Caco-2 (cell line): ENCODE measurements at regions not wholly inside any gene's neighbourhood (a gene's known extent, or its start where the extent isn't known, plus 50 kb on each side); places are given as distances from the start of the nearest gene placed in this dataset.

Experiments used
- BruUV-seq: library from RNA; stranded (reverse); fragments of 400-500 nt; replicated peaks from 2 replicates; lab custom pipeline; 2021; lab: Mats Ljungman, UMichigan
- CTCF ChIA-PET: fragments of 300-600 bp; sonication (Branson Sonifier 250); formaldehyde crosslinking; loops from one replicate; lab custom pipeline; 2022; ENCODE audit warnings: antibody characterized with exemption; lab: Charles Lee
- POLR2A ChIA-PET: fragments of 300-600 bp; sonication (Branson Sonifier 250); formaldehyde crosslinking; loops from one replicate; lab custom pipeline; 2022; ENCODE audit warnings: antibody characterized with exemption; lab: Charles Lee
- DNase-seq, 2 experiments: peaks; one replicate each; pipeline versions ENCODE4 v3.0.0 to v3.0.0-alpha.2; 2020 to 2022
- H3K27me3 ChIP-seq: replicated peaks from 2 replicates; pipeline ENCODE4 v1.6.0; 2011; ENCODE audit warnings: low read length; ENCODE audit not compliant: control insufficient read depth, insufficient read depth
- H3K36me3 ChIP-seq: 2 replicates; pipeline ENCODE4 v1.5.1; 2011; ENCODE audit warnings: low read length; ENCODE audit not compliant: control insufficient read depth, insufficient read depth
- H3K4me1 ChIP-seq: fragments of 250-450 bp; sonication (Bioruptor Pico); 2 replicates; pipeline ENCODE4 v1.5.1; 2020; ENCODE audit warnings: mild to moderate bottlenecking
- H3K4me3 ChIP-seq: 2 replicates; pipeline ENCODE4 v1.5.1; 2011; ENCODE audit warnings: low read depth, mild to moderate bottlenecking, control low read depth, low read length
- H3K9me3 ChIP-seq: fragments of 250-450 bp; sonication (Bioruptor Pico); 2 replicates; pipeline ENCODE4 v1.5.1; 2020; ENCODE audit warnings: mild to moderate bottlenecking, moderate library complexity
- H3K27ac Mint-ChIP-seq: one replicate; pipeline ENCODE4 v1.8.0; 2022; ENCODE audit warnings: mixed read lengths; ENCODE audit not compliant: unreplicated experiment
- H3K27me3 Mint-ChIP-seq: one replicate; pipeline ENCODE4 v1.8.0; 2022; ENCODE audit warnings: mixed read lengths; ENCODE audit not compliant: insufficient read depth, unreplicated experiment
- H3K36me3 Mint-ChIP-seq: one replicate; pipeline ENCODE4 v1.8.0; 2022; ENCODE audit warnings: mild to moderate bottlenecking, mixed read lengths; ENCODE audit not compliant: insufficient read depth, unreplicated experiment
- H3K4me1 Mint-ChIP-seq: one replicate; pipeline ENCODE4 v1.8.0; 2022; ENCODE audit warnings: low read depth, mixed read lengths; ENCODE audit not compliant: unreplicated experiment
- H3K4me3 Mint-ChIP-seq: one replicate; pipeline ENCODE4 v1.8.0; 2022; ENCODE audit warnings: mild to moderate bottlenecking, moderate library complexity, mixed read lengths; ENCODE audit not compliant: unreplicated experiment
- H3K9me3 Mint-ChIP-seq: one replicate; pipeline ENCODE4 v1.8.0; 2022; ENCODE audit warnings: mixed read lengths; ENCODE audit not compliant: unreplicated experiment
- CTCF ChIP-seq, 2 experiments: fragments of 200-600 bp in 1 of 2; IDR thresholded peaks; 1 replicate in 1 of 2; 2 replicates in 1 of 2; pipeline versions ENCODE4 v1.5.1 to v1.8.0; 2011 to 2022; ENCODE audit warnings: antibody characterized with exemption in 1 of 2, control low read depth in 1 of 2, inconsistent platforms in 1 of 2, low read depth in 1 of 2, low read length in 1 of 2, mild to moderate bottlenecking in 1 of 2, moderate library complexity in 1 of 2; ENCODE audit not compliant: insufficient read depth in 1 of 2, severe bottlenecking in 1 of 2, unreplicated experiment in 1 of 2
- intact Hi-C: fragments of 100-400 bp; cut with micrococcal nuclease; formaldehyde crosslinking; loops from one replicate; pipeline ENCODE4 v1.10.0; 2022; ENCODE audit not compliant: unreplicated experiment

- H3K27ac Mint-ChIP-seq: no peak overlapping the region
- intact Hi-C loops: no loop called here
- no peak for TF ChIP-seq CTCF (IDR thresholded peaks at IDR 0.05; ENCODE audit: insufficient read depth in 1 of 2, low read depth in 1 of 2, low read length in 1 of 2, severe bottlenecking in 1 of 2, unreplicated experiment in 1 of 2)
- H3K27me3 ChIP-seq: no peaks in the 10 kb centered on the region
- ChIA-PET CTCF (no interaction called here), POLR2A (no interaction called here)
- no peak overlapping the region for H3K4me3 Mint-ChIP-seq
- H3K27me3 Mint-ChIP-seq: no peaks in the 10 kb centered on the region
- H3K9me3 ChIP-seq: no peaks in the 10 kb centered on the region
- no peak overlapping the region for H3K4me3 ChIP-seq
- H3K4me1 Mint-ChIP-seq: no peaks in the 10 kb centered on the region
- no peaks in the 10 kb centered on the region for H3K4me1 ChIP-seq
- no peaks in the 10 kb centered on the region for H3K9me3 Mint-ChIP-seq
- H3K36me3 Mint-ChIP-seq: no peaks in the 10 kb centered on the region
- DNase-seq: no peak
- H3K36me3 ChIP-seq: no peaks in the 10 kb centered on the region
- BruUV-seq: no TSS peak
These were observed 654.8 kb upstream of the MEF2C start for GRCh38 chr5:89537800-89538199.

GRCh38 chr5:89536020-89536419 is 653.0 kb upstream of the MEF2C start:
- H3K4me1 Mint-ChIP-seq: no peaks in the 10 kb centered on the region
- CTCF ChIA-PET: no interaction called here

GRCh38 chr5:89535411-89535810 is 652.4 kb upstream of the MEF2C start:
- Histone ChIP-seq H3K9me3 (no peaks in the 10 kb centered on the region), H3K4me3 (no peak overlapping the region), H3K27me3 (no peaks in the 10 kb centered on the region), H3K4me1 (no peaks in the 10 kb centered on the region), H3K36me3 (no peaks in the 10 kb centered on the region)
- Mint-ChIP-seq H3K36me3 (no peaks in the 10 kb centered on the region), H3K27me3 (no peaks in the 10 kb centered on the region), H3K9me3 (no peaks in the 10 kb centered on the region), H3K4me1 (no peaks in the 10 kb centered on the region), H3K4me3 (no peak overlapping the region), H3K27ac (no peak overlapping the region)
- BruUV-seq: no TSS peak
- CTCF ChIA-PET: no interaction called here
- no peak for TF ChIP-seq CTCF (IDR thresholded peaks at IDR 0.05; ENCODE audit: insufficient read depth in 1 of 2, low read depth in 1 of 2, low read length in 1 of 2, severe bottlenecking in 1 of 2, unreplicated experiment in 1 of 2)
- intact Hi-C loops: no loop called here
- POLR2A ChIA-PET: no interaction called here
- no peak for DNase-seq

More at GRCh38 chr5:89536020-89536419, 653.0 kb upstream of the MEF2C start:
- no peaks in the 10 kb centered on the region for H3K36me3 ChIP-seq
- POLR2A ChIA-PET: no interaction called here
- Mint-ChIP-seq H3K9me3 (no peaks in the 10 kb centered on the region), H3K36me3 (no peaks in the 10 kb centered on the region), H3K27ac (no peak overlapping the region), H3K4me3 (no peak overlapping the region), H3K27me3 (no peaks in the 10 kb centered on the region)
- no peak for DNase-seq
- H3K27me3 ChIP-seq: no peaks in the 10 kb centered on the region
- TF ChIP-seq CTCF (IDR thresholded peaks at IDR 0.05; ENCODE audit: insufficient read depth in 1 of 2, low read depth in 1 of 2, low read length in 1 of 2, severe bottlenecking in 1 of 2, unreplicated experiment in 1 of 2): no peak
- no peaks in the 10 kb centered on the region for H3K4me1 ChIP-seq
- no TSS peak for BruUV-seq
- H3K4me3 ChIP-seq: no peak overlapping the region
- intact Hi-C loops: no loop called here
- no peaks in the 10 kb centered on the region for H3K9me3 ChIP-seq
